C4-2B (cell line): ENCODE measurements at regions not wholly inside any gene's neighbourhood (a gene's known extent, or its start where the extent isn't known, plus 50 kb on each side); places are given as distances from the start of the nearest gene placed in this dataset.

Experiments used
- H3K27ac ChIP-seq: fragments of 450-650 bp; 2 replicates; pipeline ENCODE4 v1.5.1; 2017
- ZFX ChIP-seq: fragments of 450-650 bp; IDR thresholded peaks from 2 replicates; pipeline ENCODE4 v1.6.1; 2017
- TF ChIP-seq, protein P1 (sequence below): fragments of 450-650 bp; conservative IDR thresholded peaks from 2 replicates; pipeline ENCODE4 v1.5.1; 2017; ENCODE audit warnings: mild to moderate bottlenecking

DNA sequence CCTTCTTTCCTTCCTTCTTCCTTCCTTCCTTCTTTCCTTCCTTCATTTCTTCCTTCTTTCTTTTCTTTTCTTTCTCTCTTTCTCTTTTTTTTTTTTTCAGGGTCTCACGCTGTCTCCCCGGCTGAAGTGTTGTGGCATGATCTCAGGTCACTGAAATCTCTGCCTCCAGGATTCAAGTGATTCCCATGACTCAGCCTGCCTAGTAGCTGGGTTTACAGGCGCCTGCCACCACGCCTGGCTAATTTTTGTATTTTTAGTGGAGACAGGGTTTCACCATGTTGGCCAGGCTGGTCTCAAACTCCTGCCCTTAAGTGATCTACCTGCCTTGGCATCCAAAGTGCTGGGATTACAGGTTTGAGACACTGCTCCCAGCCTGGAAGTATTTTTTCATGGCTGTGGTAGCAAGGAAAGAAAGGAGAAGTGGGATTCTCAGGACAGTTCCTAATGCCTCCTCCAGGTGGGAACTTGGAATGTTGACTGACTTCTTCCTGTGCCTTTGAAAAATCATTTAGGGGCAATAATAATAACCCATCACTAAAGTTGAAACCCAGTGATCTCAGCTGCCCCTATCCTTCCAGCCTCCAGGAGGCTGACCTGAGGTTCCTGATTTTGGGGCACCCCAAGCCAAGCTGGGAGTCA is 89.3 kb upstream of the CELF4 start:
- TF ChIP-seq, protein P1, sequence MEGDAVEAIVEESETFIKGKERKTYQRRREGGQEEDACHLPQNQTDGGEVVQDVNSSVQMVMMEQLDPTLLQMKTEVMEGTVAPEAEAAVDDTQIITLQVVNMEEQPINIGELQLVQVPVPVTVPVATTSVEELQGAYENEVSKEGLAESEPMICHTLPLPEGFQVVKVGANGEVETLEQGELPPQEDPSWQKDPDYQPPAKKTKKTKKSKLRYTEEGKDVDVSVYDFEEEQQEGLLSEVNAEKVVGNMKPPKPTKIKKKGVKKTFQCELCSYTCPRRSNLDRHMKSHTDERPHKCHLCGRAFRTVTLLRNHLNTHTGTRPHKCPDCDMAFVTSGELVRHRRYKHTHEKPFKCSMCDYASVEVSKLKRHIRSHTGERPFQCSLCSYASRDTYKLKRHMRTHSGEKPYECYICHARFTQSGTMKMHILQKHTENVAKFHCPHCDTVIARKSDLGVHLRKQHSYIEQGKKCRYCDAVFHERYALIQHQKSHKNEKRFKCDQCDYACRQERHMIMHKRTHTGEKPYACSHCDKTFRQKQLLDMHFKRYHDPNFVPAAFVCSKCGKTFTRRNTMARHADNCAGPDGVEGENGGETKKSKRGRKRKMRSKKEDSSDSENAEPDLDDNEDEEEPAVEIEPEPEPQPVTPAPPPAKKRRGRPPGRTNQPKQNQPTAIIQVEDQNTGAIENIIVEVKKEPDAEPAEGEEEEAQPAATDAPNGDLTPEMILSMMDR, result no peak
- TF ChIP-seq ZFX, result no peak

DNA sequence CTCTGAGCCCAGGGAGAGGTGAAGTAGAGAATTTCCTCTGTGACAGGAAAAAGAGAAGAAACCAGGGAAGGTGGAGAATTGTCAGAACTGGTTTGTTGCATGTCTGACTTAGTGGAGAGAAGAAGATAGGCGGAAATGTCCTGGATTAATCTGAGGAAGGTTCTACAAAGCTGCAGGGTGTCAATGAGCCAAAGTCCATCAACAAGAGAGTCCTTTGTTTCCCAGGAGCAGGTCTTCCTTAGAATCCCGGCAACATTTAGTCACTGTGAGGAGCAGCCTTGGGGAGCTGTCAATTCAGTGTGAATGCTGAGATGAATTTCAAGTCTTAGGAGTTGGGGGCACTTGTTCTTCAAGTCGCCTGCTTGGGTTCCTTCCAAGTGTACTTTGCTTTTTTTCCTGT is 88.4 kb upstream of the CELF4 start:
- H3K27ac ChIP-seq, result no peak overlapping the region
- TF ChIP-seq, protein P1, result no peak
- TF ChIP-seq ZFX, result no peak

More for the DNA sequence above, 89.3 kb upstream of the CELF4 start:
- H3K27ac ChIP-seq, result no peak overlapping the region

DNA sequence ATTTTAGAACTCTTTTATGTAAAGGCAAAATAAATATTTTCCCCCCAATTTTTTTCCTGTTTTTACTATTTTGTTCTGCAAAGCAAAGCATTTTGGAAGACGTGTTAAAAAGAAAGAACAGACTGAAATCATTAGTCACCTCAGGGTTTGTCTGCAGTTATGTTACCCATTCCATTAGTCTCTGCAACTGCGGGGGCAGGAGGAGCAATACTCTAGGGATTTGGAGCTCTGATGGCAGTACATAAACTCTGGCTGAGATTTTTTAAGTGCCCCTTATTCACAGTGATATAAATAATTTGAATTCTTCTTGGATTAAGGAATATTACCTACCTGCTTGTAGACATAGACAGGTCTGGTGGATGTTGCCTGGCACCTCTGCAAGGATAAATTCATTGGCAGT is 88.0 kb upstream of the CELF4 start:
- TF ChIP-seq ZFX, result no peak
- TF ChIP-seq, protein P1, result no peak

DNA sequence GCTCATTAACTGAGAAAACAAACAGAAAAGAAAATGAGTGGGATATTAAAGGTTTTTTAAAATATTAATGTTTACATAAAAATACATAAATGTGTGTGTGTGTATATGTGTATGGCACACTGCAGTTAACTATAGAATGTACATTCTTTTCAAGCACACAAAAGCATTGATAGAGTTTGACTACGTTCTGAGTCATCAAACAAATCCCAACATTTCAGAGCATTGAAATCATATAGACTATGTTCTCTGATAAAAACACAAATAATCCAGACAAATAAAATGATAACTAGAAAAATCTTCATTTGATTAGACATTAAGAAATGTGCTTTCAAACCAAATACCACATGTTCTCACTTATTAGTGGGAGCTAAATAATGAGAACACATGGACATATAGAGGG is 84.3 kb upstream of the CELF4 start:
- TF ChIP-seq, protein P1, result no peak
- no peak for TF ChIP-seq ZFX
- no peak overlapping the region for H3K27ac ChIP-seq

More for the DNA sequence above, 88.0 kb upstream of the CELF4 start:
- H3K27ac ChIP-seq, result no peak overlapping the region

DNA sequence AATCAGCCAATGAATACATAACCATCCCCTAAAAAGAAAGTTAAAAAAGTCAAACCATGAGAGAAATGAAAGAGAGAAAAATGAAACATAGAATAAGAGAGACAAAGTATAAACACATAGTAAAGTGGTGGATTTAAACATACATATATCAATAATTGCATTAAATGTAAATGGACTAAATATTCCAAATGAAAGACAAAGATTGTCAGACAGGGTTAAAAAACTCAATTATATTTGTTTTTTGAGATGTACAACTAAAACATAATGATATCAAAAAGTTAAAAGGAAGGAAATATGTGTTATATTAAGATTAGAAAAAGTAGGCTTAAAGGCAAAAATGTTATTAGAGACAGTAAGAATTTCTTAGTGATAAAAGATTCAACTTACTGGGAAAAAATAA is 83.8 kb upstream of the CELF4 start:
- no peak for TF ChIP-seq ZFX
- TF ChIP-seq, protein P1, result no peak
- no peak overlapping the region for H3K27ac ChIP-seq

DNA sequence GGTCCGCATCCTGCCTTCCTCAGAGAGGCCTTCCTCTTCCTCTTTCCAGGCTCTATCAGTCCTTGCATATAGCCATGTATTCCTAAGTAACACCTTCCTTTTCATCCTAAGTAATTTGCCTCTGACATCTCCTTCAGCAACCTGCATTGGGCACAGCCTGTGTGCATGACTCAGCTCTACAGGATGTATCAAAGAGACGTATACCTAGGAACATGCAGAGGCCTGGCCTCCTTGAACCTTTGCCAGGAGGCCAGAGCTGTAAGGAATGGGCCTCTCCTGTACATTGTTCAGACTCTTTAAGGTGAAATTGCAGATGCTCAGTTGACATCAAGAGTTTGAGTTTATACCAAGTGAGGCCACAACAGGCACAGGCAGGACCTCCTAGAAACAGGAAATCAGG is 76.0 kb upstream of the CELF4 start:
- H3K27ac ChIP-seq, result no peak overlapping the region

DNA sequence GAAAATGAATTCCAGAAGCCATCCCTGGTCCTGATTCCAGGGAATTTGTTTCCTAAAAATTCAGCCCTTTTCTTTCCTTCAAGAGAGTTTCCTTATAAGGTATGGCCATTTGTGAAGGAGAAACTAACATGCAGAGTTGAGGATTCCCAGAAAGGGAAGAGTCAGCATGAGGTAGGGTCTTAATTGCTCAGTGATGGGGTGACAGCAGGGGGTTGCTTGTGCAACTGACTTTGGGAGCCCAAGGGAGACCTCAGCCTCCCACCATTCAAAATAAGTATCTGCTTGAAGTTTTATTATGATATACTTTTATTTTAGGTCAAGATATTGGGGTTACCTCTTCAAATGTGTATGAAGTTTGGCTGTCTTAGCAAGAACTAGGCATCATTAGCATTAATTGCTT is 74.9 kb upstream of the CELF4 start:
- no peak overlapping the region for H3K27ac ChIP-seq

More for the DNA sequence above, 76.0 kb upstream of the CELF4 start:
- no peak for TF ChIP-seq ZFX
- TF ChIP-seq, protein P1, result no peak

More for the DNA sequence above, 74.9 kb upstream of the CELF4 start:
- no peak for TF ChIP-seq ZFX
- TF ChIP-seq, protein P1, result no peak
